HG02973 (cell line): ENCODE measurements at regions not wholly inside any gene's neighbourhood (a gene's known extent, or its start where the extent isn't known, plus 50 kb on each side); places are given as distances from the start of the nearest gene placed in this dataset.
"Not testable (repeated sequence)": the region's sequence is repeated elsewhere in the genome, so short reads cannot be mapped to it uniquely, and the experiment has no call there.

Experiments used
- ATAC-seq: cut with Tn5 transposase; IDR thresholded peaks from one replicate; pipeline ENCODE4 v1.9.1; 2021; ENCODE audit warnings: moderate library complexity; ENCODE audit not compliant: unreplicated experiment

GRCh38 chr2:57475391-57475790 lies 571.2 kb upstream of the VRK2 start:
- ATAC-seq, result no peak

- no peak for ATAC-seq
These were observed 566.6 kb upstream of the VRK2 start for GRCh38 chr2:57479981-57480380.

- no peak for ATAC-seq
These were observed 558.5 kb upstream of the VRK2 start for GRCh38 chr2:57488061-57488460.

- no peak for ATAC-seq
These were observed 555.9 kb upstream of the VRK2 start for GRCh38 chr2:57490741-57491140.

- no peak for ATAC-seq
These were observed 555.4 kb upstream of the VRK2 start for GRCh38 chr2:57491213-57491612.

- not testable (repeated sequence) for ATAC-seq
These were observed 552.6 kb upstream of the VRK2 start for GRCh38 chr2:57493966-57494365.

- peak; percentile 89 for ATAC-seq
These were observed 549.0 kb upstream of the VRK2 start for GRCh38 chr2:57497489-57498096.

- ATAC-seq, result no peak
These were observed 541.8 kb upstream of the VRK2 start for GRCh38 chr2:57504787-57505186.

- no peak for ATAC-seq
These were observed 537.4 kb upstream of the VRK2 start for GRCh38 chr2:57509189-57509588.

GRCh38 chr2:57510704-57511103 lies 535.9 kb upstream of the VRK2 start:
- no peak for ATAC-seq

- no peak for ATAC-seq
These were observed 531.2 kb upstream of the VRK2 start for GRCh38 chr2:57515366-57515765.

- peak; percentile 91 for ATAC-seq
These were observed 529.8 kb upstream of the VRK2 start for GRCh38 chr2:57516698-57517340.

- ATAC-seq, result no peak
These were observed 523.3 kb upstream of the VRK2 start for GRCh38 chr2:57523304-57523703.

GRCh38 chr2:57527685-57528084 lies 518.9 kb upstream of the VRK2 start:
- ATAC-seq, result no peak

- ATAC-seq, result no peak
These were observed 518.1 kb upstream of the VRK2 start for GRCh38 chr2:57528499-57528898.

GRCh38 chr2:57534358-57534757 lies 512.2 kb upstream of the VRK2 start:
- no peak for ATAC-seq

GRCh38 chr2:57536535-57537231 lies 509.9 kb upstream of the VRK2 start:
- peak; percentile 78 for ATAC-seq

GRCh38 chr2:57539761-57540160 lies 506.8 kb upstream of the VRK2 start:
- no peak for ATAC-seq

- ATAC-seq, result no peak
These were observed 504.5 kb upstream of the VRK2 start for GRCh38 chr2:57542081-57542480.

- ATAC-seq, result no peak
These were observed 503.4 kb upstream of the VRK2 start for GRCh38 chr2:57543211-57543610.

GRCh38 chr2:57544624-57545023 lies 502.0 kb upstream of the VRK2 start:
- ATAC-seq, result no peak

GRCh38 chr2:57546478-57546877 lies 500.1 kb upstream of the VRK2 start:
- no peak for ATAC-seq
